IMR-90 (cell line): ENCODE measurements at regions not wholly inside any gene's neighbourhood (a gene's known extent, or its start where the extent isn't known, plus 50 kb on each side); places are given as distances from the start of the nearest gene placed in this dataset.

Experiments
- ATAC-seq: fragments of 200-7000 bp; cut with Tn5 transposase; 2 replicates; pipeline ENCODE4 v1.9.1; 2020; ENCODE audit warnings: low read depth, mild to moderate bottlenecking, moderate library complexity
- BruUV-seq: library from RNA; stranded (reverse); fragments of 400-500 nt; replicated peaks from 2 replicates; lab custom pipeline; 2021; lab: Mats Ljungman, UMichigan
- CTCF ChIA-PET: fragments of 300-600 bp; formaldehyde crosslinking; extraction: SDS; loops from one replicate; lab custom pipeline; 2021; ENCODE audit warnings: antibody characterized with exemption; lab: Yijun Ruan, JAX
- POLR2A ChIA-PET: fragments of 300-600 bp; sonication (Branson Sonifier 250); formaldehyde crosslinking; loops from one replicate; lab custom pipeline; 2022; ENCODE audit warnings: antibody characterized with exemption; ENCODE audit not compliant: unreplicated experiment; lab: Charles Lee
- DNase-seq: peaks from one replicate; pipeline ENCODE4 v3.0.0; 2013
- H2AFZ ChIP-seq: replicated peaks from 2 replicates; pipeline ENCODE3; 2013; ENCODE audit warnings: low read length, mild to moderate bottlenecking; ENCODE audit not compliant: poor library complexity
- H2AK5ac ChIP-seq: 2 replicates; pipeline ENCODE4 v1.6.1; 2013; ENCODE audit warnings: low read depth, low read length, inconsistent platforms
- H2AK9ac ChIP-seq: replicated peaks from 2 replicates; pipeline ENCODE3; 2013; ENCODE audit warnings: mild to moderate bottlenecking, low read depth, low read length, moderate library complexity; ENCODE audit not compliant: poor library complexity
- H2BK120ac ChIP-seq: 2 replicates; pipeline ENCODE4 v1.6.1; 2013; ENCODE audit warnings: low read depth, low read length, inconsistent platforms
- H2BK15ac ChIP-seq: 3 replicates; pipeline ENCODE4 v1.6.1; 2013; ENCODE audit warnings: low read depth, low read length, inconsistent platforms
- H2BK20ac ChIP-seq: 2 replicates; pipeline ENCODE4 v1.6.1; 2013; ENCODE audit warnings: low read depth, mild to moderate bottlenecking, inconsistent platforms, low read length, moderate library complexity
- H2BK5ac ChIP-seq: 2 replicates; pipeline ENCODE4 v1.6.1; 2013; ENCODE audit warnings: mild to moderate bottlenecking, low read depth, low read length, inconsistent platforms; ENCODE audit not compliant: poor library complexity, severe bottlenecking
- H3K14ac ChIP-seq: replicated peaks from 2 replicates; pipeline ENCODE4 v1.6.1; 2013; ENCODE audit warnings: low read depth, low read length, inconsistent platforms
- H3K18ac ChIP-seq: 2 replicates; pipeline ENCODE4 v1.6.1; 2013; ENCODE audit warnings: low read depth, low read length, control low read depth
- H3K23ac ChIP-seq: 2 replicates; pipeline ENCODE4 v1.6.1; 2013; ENCODE audit warnings: low read depth, low read length, inconsistent platforms
- H3K27ac ChIP-seq: 2 replicates; pipeline ENCODE4 v1.5.1; 2013; ENCODE audit warnings: mild to moderate bottlenecking, control low read depth, low read length; ENCODE audit not compliant: insufficient read depth
- H3K27me3 ChIP-seq: 2 replicates; pipeline ENCODE4 v1.6.1; 2013; ENCODE audit warnings: low read length; ENCODE audit not compliant: control insufficient read depth, insufficient read depth
- H3K36me3 ChIP-seq: 2 replicates; pipeline ENCODE4 v1.6.1; 2013; ENCODE audit warnings: low read length, mixed read lengths; ENCODE audit not compliant: control insufficient read depth, insufficient read depth
- H3K4ac ChIP-seq: 2 replicates; pipeline ENCODE4 v1.6.1; 2013; ENCODE audit warnings: low read depth, low read length, inconsistent platforms
- H3K4me1 ChIP-seq: 2 replicates; pipeline ENCODE4 v1.6.1; 2013; ENCODE audit warnings: low read length, mixed read lengths; ENCODE audit not compliant: control insufficient read depth, insufficient read depth
- H3K4me2 ChIP-seq: 2 replicates; pipeline ENCODE4 v1.6.1; 2013; ENCODE audit warnings: low read depth, mild to moderate bottlenecking, control low read depth, low read length, moderate library complexity
- H3K4me3 ChIP-seq: 2 replicates; pipeline ENCODE4 v1.5.1; 2013; ENCODE audit warnings: low read depth, mild to moderate bottlenecking, control low read depth, low read length, moderate library complexity; ENCODE audit not compliant: insufficient read depth
- H3K56ac ChIP-seq: 2 replicates; pipeline ENCODE4 v1.6.1; 2013; ENCODE audit warnings: low read length, inconsistent platforms; ENCODE audit not compliant: insufficient read depth; ENCODE audit errors: extremely low read depth
- H3K79me1 ChIP-seq, 2 experiments: 2 replicates each; pipeline ENCODE4 v1.6.1; 2013; ENCODE audit warnings: low read length in 2 of 2, inconsistent platforms in 1 of 2, low read depth in 1 of 2
- H3K9ac ChIP-seq: 2 replicates; pipeline ENCODE4 v1.6.1; 2013; ENCODE audit warnings: low read depth, low read length, control low read depth
- H3K9me1 ChIP-seq: 2 replicates; pipeline ENCODE4 v1.6.1; 2013; ENCODE audit warnings: low read length, inconsistent platforms; ENCODE audit not compliant: insufficient read depth
- H3K9me3 ChIP-seq: 2 replicates; pipeline ENCODE4 v1.6.1; 2013; ENCODE audit warnings: low read length; ENCODE audit not compliant: control insufficient read depth, insufficient read depth
- H4K20me1 ChIP-seq: 2 replicates; pipeline ENCODE4 v1.6.1; 2013; ENCODE audit warnings: low read length, inconsistent platforms; ENCODE audit not compliant: insufficient read depth
- H4K5ac ChIP-seq: 2 replicates; pipeline ENCODE4 v1.6.1; 2013; ENCODE audit warnings: mild to moderate bottlenecking, low read depth, low read length, control low read depth
- H4K8ac ChIP-seq, 2 experiments: 2 replicates each; pipeline ENCODE4 v1.6.1; 2013; ENCODE audit warnings: low read depth in 2 of 2, low read length in 2 of 2, control low read depth in 1 of 2, inconsistent platforms in 1 of 2
- H4K91ac ChIP-seq: 2 replicates; pipeline ENCODE4 v1.6.1; 2013; ENCODE audit warnings: low read depth, low read length, inconsistent platforms; ENCODE audit not compliant: insufficient read depth
- MAFK ChIP-seq: IDR thresholded peaks from 2 replicates; pipeline ENCODE4 v1.6.1; 2012; ENCODE audit warnings: low read depth, low read length, improper control_type of control experiment
- NFE2L2 ChIP-seq: fragments of 150-350 bp; IDR thresholded peaks from 2 replicates; pipeline ENCODE4 v1.6.1; 2016; ENCODE audit warnings: low read depth, mild to moderate bottlenecking, low read length
- RCOR1 ChIP-seq: IDR thresholded peaks from 2 replicates; pipeline ENCODE4 v1.6.1; 2012; ENCODE audit warnings: mild to moderate bottlenecking, low read length, improper control_type of control experiment; ENCODE audit not compliant: insufficient replicate concordance
- WGBS, 2 experiments: methylation state at CpG; one replicate each; pipeline versions ENCODE4 v1.1.5 to v1.1.7; 2013; ENCODE audit warnings: missing lambda C conversion rate in 2 of 2; ENCODE audit not compliant: insufficient read length in 1 of 2; ENCODE audit errors: extremely low coverage in 2 of 2; 5-methylcytosine and 5-hydroxymethylcytosine counted together
- dilution Hi-C: fragments of 300-500 bp; cut with HindIII; formaldehyde crosslinking; loops from one replicate; pipeline ENCODE4 v1.14.3; 2018; ENCODE audit warnings: low sequenced_read_pairs; ENCODE audit not compliant: unreplicated experiment
- in situ Hi-C: fragments of 300-500 bp; cut with MboI; formaldehyde crosslinking; loops from 3 replicates; pipeline ENCODE4 v1.14.3; 2019; ENCODE audit warnings: low sequenced_read_pairs, inconsistent platforms, mixed read lengths
- intact Hi-C: fragments of 100-400 bp; cut with micrococcal nuclease; formaldehyde crosslinking; loops from 2 replicates; pipeline ENCODE4 v1.10.0; 2022

DNA sequence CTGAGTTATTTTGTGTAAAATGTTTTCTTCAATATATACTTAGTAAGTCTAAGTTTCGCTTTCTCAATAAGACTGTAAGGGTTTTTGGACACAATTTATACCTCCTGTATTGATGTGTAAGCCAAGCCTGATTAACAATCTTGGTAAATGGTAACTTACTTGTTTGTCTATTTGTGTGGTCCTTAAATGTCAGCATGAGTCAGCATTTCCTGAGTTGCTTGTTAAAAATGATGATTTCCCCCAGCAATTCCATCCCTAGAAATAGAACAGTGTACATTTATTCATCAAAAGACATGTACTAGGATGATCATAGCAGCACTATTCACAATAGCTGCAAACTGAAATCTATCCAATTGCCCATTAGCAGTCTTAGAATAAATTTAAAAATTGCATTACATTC, 53.4 kb upstream of the LRIG1 start:
- Histone ChIP-seq H3K9me1 (peaks cover 6% of the 10 kb centered on the region), H4K5ac (no peak overlapping the region), H3K9me3 (no peaks in the 10 kb centered on the region), H4K20me1 (no peaks in the 10 kb centered on the region), H2BK120ac (no peak overlapping the region; the same call in 1 of the 2 replicates), H3K23ac (no peak overlapping the region), H2AFZ (no peak overlapping the region), H2BK15ac (no peak overlapping the region), H3K27ac (no peak overlapping the region), H3K4me3 (no peak overlapping the region), H3K79me1 (no peaks in the 10 kb centered on the region), H2BK20ac (no peak overlapping the region), H2AK5ac (no peak overlapping the region), H4K8ac (no peak overlapping the region; a peak in 1 of 4 replicates), H3K36me3 (no peaks in the 10 kb centered on the region), H3K9ac (no peak overlapping the region), H3K27me3 (no peaks in the 10 kb centered on the region), H2AK9ac (no peak overlapping the region), H3K4me1 (no peaks in the 10 kb centered on the region), H3K56ac (no peak overlapping the region), H3K14ac (no peak overlapping the region), H3K4me2 (peak overlapping the region; percentile 53; the same call in 1 of the 2 replicates), H3K4ac (no peak overlapping the region), H3K18ac (no peak overlapping the region), H2BK5ac (peak overlapping the region; percentile 40), H4K91ac (no peak overlapping the region)
- POLR2A ChIA-PET = no interaction called here
- dilution Hi-C loops (no loop called here), intact Hi-C loops (no loop called here), in situ Hi-C loops (no loop called here)
- peak; percentile 99 for TF ChIP-seq NFE2L2
- TF ChIP-seq MAFK = peak; percentile 95
- TF ChIP-seq RCOR1 = no peak
- WGBS, 2 experiments = no CpG with 5 or more reads among the region's 1 CpG
- CTCF ChIA-PET = no interaction called here
- ATAC-seq (peak; percentile 40), DNase-seq (peak; percentile 65)
- BruUV-seq = no TSS peak
